Lower lobe of right lung (tissue), 2 donors: ENCODE measurements at regions not wholly inside any gene's neighbourhood (a gene's known extent, or its start where the extent isn't known, plus 50 kb on each side); places are given as distances from the start of the nearest gene placed in this dataset.

Experiments
- ATAC-seq, 2 donors: fragments of 200-7000 bp; cut with Tn5 transposase; one replicate each; pipeline ENCODE4 v1.9.1; 2020 to 2022; ENCODE audit warnings: mild to moderate bottlenecking in 2 of 2, moderate library complexity in 2 of 2
- DNase-seq: peaks from one replicate; pipeline ENCODE4 v3.0.0-alpha.2; 2020
- H3K27ac ChIP-seq: fragments of 200-600 bp; one replicate; pipeline ENCODE4 v1.8.0; 2022
- H3K27me3 ChIP-seq: fragments of 200-600 bp; one replicate; pipeline ENCODE4 v1.8.0; 2022; ENCODE audit warnings: low read depth
- H3K36me3 ChIP-seq: fragments of 200-600 bp; one replicate; pipeline ENCODE4 v1.8.0; 2022; ENCODE audit warnings: mild to moderate bottlenecking
- H3K4me1 ChIP-seq: fragments of 200-600 bp; one replicate; pipeline ENCODE4 v1.8.0; 2022
- H3K4me3 ChIP-seq: fragments of 200-600 bp; one replicate; pipeline ENCODE4 v1.8.0; 2022; ENCODE audit warnings: mild to moderate bottlenecking
- H3K9me3 ChIP-seq: fragments of 200-600 bp; one replicate; pipeline ENCODE4 v1.8.0; 2022
- CTCF ChIP-seq: fragments of 200-600 bp; IDR thresholded peaks from one replicate; pipeline ENCODE4 v1.8.0; 2022; ENCODE audit warnings: antibody characterized with exemption, mild to moderate bottlenecking
- intact Hi-C: fragments of 100-400 bp; cut with DNase I; formaldehyde crosslinking; loops from one replicate; pipeline ENCODE4 v1.11.0; 2022
- donor health status: DM: no; HTN: yes; CAD: no; lungs with severe emphysema.

DNA sequence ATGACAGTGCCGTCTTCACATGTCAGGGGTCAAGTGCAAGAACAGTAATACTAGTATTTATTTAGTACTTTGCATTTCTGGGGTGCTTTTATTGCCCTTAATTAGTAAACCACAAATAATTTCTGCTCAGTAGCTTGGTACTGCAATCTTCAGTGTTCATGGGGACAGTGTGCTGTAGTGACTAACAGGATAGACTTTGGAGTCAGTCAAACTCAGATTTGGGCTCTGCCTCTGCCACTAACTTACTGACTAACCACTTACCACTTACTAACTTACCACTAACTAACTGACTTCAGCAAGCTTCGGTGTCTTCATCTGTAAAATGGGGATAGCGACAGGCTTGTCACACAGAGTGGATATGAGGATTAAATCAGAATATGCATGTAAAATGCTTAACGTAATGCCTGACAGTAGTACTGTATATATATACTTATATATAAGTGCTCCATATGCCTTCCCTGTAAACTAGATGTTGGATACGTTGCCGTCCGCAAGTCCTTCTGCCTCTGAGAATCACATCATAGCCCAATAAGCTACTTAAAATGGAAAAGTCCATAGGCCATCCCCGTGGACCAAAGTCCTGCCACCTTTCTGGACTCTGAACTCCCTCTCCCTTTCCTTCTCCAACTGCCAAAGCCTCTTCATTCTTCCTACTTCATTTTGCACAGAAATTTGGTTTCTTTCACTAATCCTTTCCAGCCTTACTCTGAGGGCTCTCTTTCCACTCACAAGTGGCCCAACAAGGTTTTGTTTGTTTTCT, 158.1 kb downstream of the ZIC5 start:
- TF ChIP-seq CTCF = no peak
- intact Hi-C loops = no loop called here

GRCh38 chr13:99812625-99813024, 158.9 kb downstream of the ZIC5 start:
- DNase-seq (no peak), ATAC-seq (no peak)
- Histone ChIP-seq H3K9me3 (no peaks in the 10 kb centered on the region), H3K36me3 (no peaks in the 10 kb centered on the region), H3K4me3 (no peak overlapping the region), H3K4me1 (no peaks in the 10 kb centered on the region), H3K27ac (no peak overlapping the region), H3K27me3 (no peaks in the 10 kb centered on the region)
- intact Hi-C loops = no loop called here
- TF ChIP-seq CTCF = no peak

More for the DNA sequence above, 158.1 kb downstream of the ZIC5 start:
- Histone ChIP-seq H3K4me1 (no peaks in the 10 kb centered on the region), H3K9me3 (no peaks in the 10 kb centered on the region), H3K4me3 (no peak overlapping the region), H3K27ac (no peak overlapping the region), H3K36me3 (no peaks in the 10 kb centered on the region), H3K27me3 (no peaks in the 10 kb centered on the region)
- ATAC-seq (no peak), DNase-seq (no peak)

DNA sequence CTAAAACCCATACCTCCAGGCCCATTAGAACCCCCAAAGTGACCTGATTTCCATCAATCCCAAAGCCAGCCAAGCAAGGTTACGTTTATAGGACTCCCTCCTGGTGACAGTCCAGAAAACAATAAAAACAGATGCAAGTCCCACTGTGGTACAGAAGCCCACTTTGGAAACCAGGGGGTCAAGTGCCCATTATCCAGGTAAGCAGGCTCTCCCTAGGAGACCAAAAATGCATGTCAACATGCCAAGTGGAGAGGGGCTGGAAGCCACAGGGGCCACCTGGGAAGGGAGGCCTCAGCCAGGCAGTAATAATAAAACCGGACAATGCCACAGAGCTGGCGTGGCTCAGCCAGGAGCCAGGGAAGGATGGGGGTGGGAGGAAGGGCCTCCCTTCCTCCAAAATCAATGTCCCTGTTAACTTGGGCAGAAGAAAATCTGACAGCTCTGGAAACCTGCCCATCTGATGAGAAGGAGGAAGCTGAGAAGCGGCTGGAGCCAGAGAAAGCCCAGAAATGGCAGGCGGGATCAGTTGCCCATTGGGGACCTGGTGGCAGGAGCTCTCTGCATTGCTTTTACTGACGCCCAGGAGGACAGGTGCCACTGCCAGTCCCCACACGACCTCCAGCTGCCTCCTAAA, 160.4 kb downstream of the ZIC5 start:
- no peaks in the 10 kb centered on the region for H3K9me3 ChIP-seq
- ATAC-seq = no peak
- intact Hi-C loops = no loop called here

GRCh38 chr13:99809926-99810325, 161.6 kb downstream of the ZIC5 start:
- intact Hi-C loops = no loop called here
- no peaks in the 10 kb centered on the region for H3K9me3 ChIP-seq
- no peak for TF ChIP-seq CTCF
- no peak for DNase-seq
- no peaks in the 10 kb centered on the region for H3K4me1 ChIP-seq
- H3K27ac ChIP-seq = no peak overlapping the region
- H3K36me3 ChIP-seq = no peaks in the 10 kb centered on the region
- no peak overlapping the region for H3K4me3 ChIP-seq
- no peaks in the 10 kb centered on the region for H3K27me3 ChIP-seq
- ATAC-seq = no peak

More for the DNA sequence above, 160.4 kb downstream of the ZIC5 start:
- H3K27ac ChIP-seq = no peak overlapping the region
- no peaks in the 10 kb centered on the region for H3K4me1 ChIP-seq
- no peak for DNase-seq
- no peaks in the 10 kb centered on the region for H3K36me3 ChIP-seq
- H3K4me3 ChIP-seq = no peak overlapping the region
- no peak for TF ChIP-seq CTCF
- no peaks in the 10 kb centered on the region for H3K27me3 ChIP-seq

DNA sequence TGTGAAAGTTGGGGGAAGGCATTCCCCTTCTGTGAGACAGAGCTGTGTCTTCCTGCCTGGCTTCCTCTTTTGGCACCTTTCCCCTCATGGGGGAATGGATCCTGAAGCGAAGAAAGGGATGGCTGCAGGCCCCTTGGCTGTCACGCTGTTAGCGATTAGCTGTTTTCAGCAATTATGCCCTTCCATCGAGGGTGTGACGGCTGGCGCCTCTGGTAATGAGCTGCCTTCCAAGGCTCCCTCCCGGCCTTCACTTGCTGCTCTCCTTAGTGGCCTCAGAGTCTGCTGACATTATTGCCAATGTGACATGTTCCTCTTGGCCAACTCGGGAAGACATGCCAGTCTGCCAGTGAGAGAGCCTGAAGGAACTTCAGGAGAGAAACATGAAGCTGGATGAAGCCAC, 162.1 kb downstream of the ZIC5 start:
- DNase-seq (no peak), ATAC-seq (no peak)
- Histone ChIP-seq H3K4me1 (no peaks in the 10 kb centered on the region), H3K36me3 (no peaks in the 10 kb centered on the region), H3K4me3 (no peak overlapping the region), H3K27me3 (no peaks in the 10 kb centered on the region), H3K27ac (no peak overlapping the region), H3K9me3 (no peaks in the 10 kb centered on the region)
- intact Hi-C loops = no loop called here
- TF ChIP-seq CTCF = no peak
